Spleen (tissue), 7 donors: ENCODE measurements at regions not wholly inside any gene's neighbourhood (a gene's known extent, or its start where the extent isn't known, plus 50 kb on each side); places are given as distances from the start of the nearest gene placed in this dataset.

Source experiments
- POLR2A ChIP-seq, 3 donors: fragments of 450-650 bp; IDR thresholded peaks; one replicate each; pipeline ENCODE4 v1.5.1; 2017; ENCODE audit warnings: antibody characterized with exemption in 3 of 3, mild to moderate bottlenecking in 1 of 3
- TF ChIP-seq, protein P1 (sequence below), 11 experiments: fragments of 200-600 bp in 7 of 11; fragments of 450-650 bp in 4 of 11; sonication (generic) in 4 of 11; IDR thresholded peaks in 8 of 11; conservative IDR thresholded peaks in 3 of 11; 1 replicate in 7 of 11; 2 replicates in 4 of 11; pipeline versions ENCODE4 v1.4.0 to v1.8.0; 2016 to 2021; ENCODE audit warnings: antibody characterized with exemption in 11 of 11, inconsistent platforms in 4 of 11, mild to moderate bottlenecking in 1 of 11
- donor health status: DM: no; HTN: no; CAD: no; lungs with moderate emphysema.
- donor health status: DM: no; HTN: no; CAD: no.
- donor health status: DM: no; HTN: no; CAD: no.

GRCh38 chr16:31727553-31727952 is 146.1 kb upstream of the ZNF267 start:
- TF ChIP-seq, protein P1, sequence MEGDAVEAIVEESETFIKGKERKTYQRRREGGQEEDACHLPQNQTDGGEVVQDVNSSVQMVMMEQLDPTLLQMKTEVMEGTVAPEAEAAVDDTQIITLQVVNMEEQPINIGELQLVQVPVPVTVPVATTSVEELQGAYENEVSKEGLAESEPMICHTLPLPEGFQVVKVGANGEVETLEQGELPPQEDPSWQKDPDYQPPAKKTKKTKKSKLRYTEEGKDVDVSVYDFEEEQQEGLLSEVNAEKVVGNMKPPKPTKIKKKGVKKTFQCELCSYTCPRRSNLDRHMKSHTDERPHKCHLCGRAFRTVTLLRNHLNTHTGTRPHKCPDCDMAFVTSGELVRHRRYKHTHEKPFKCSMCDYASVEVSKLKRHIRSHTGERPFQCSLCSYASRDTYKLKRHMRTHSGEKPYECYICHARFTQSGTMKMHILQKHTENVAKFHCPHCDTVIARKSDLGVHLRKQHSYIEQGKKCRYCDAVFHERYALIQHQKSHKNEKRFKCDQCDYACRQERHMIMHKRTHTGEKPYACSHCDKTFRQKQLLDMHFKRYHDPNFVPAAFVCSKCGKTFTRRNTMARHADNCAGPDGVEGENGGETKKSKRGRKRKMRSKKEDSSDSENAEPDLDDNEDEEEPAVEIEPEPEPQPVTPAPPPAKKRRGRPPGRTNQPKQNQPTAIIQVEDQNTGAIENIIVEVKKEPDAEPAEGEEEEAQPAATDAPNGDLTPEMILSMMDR (IDR thresholded peaks at IDR 0.05 in 8 of 11, conservative IDR thresholded peaks at IDR 0.05 in 3 of 11) = no peak
- TF ChIP-seq POLR2A (IDR thresholded peaks at IDR 0.05) = no peak
